ENCODE measurements at regions not wholly inside any gene's neighbourhood (a gene's known extent, or its start where the extent isn't known, plus 50 kb on each side); places are given as distances from the start of the nearest gene placed in this dataset.

DNA sequence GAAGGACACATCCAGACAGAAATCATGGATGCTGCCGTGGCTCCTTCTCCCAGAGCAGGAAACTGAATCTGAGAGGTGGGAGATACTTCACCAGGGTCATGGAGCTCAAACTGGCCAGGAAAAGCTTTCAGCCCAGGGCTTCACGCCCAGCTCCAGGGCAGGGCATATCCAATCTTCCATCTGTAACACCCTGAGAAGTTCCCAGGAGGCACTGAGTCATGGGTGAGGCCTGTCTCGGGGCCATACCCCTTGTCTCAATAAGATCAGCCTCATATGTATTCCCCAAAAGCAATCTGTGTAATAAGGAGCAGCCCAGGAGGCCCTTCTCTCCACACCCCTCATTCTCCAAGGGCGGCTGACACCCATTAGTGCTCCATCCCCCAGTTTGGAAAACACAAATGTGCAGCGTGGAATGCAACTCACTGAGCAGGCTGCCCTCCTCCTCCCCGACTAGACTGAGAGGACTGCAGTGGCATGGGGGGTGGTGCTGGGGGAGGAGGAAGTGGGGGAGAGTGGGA lies 439.3 kb upstream of the SULF2 start:
- Histone ChIP-seq H3K4me3 (ENCODE audit: low read length) (no peak overlapping the region), H3F3A (ENCODE audit: control insufficient read depth, insufficient read depth) (no peaks in the 10 kb centered on the region), H3K9me2 (replicated peaks; ENCODE audit: control insufficient read depth, low read length) (no peaks in the 10 kb centered on the region), H3K4me1 (ENCODE audit: control insufficient read depth, low read length) (no peaks in the 10 kb centered on the region), H3K79me2 (ENCODE audit: control insufficient read depth, low read length) (no peaks in the 10 kb centered on the region), H3K4me2 (ENCODE audit: low read length) (no peak overlapping the region), H3K27me3 (ENCODE audit: control insufficient read depth, low read length) (no peaks in the 10 kb centered on the region), H3K9me3 (ENCODE audit: control insufficient read depth, insufficient read depth, low read length) (no peaks in the 10 kb centered on the region), H3K36me3 (ENCODE audit: control insufficient read depth, low read length) (no peaks in the 10 kb centered on the region), H3K27ac (ENCODE audit: low read depth, low read length) (no peak overlapping the region), H4K20me1 (ENCODE audit: control insufficient read depth, insufficient read depth, low read depth, low read length) (no peaks in the 10 kb centered on the region)
- no peak for TF ChIP-seq CTCF (IDR thresholded peaks at IDR 0.05; ENCODE audit: low read depth, low read length, poor library complexity, severe bottlenecking)
- no peak for TF ChIP-seq EZH2phosphoT487 (IDR thresholded peaks at IDR 0.05; ENCODE audit: borderline replicate concordance, low read length)

GRCh38 chr20:48223715-48224114 lies 438.4 kb upstream of the SULF2 start:
- Histone ChIP-seq H3K79me2 (ENCODE audit: control insufficient read depth, low read length) (no peaks in the 10 kb centered on the region), H4K20me1 (ENCODE audit: control insufficient read depth, insufficient read depth, low read depth, low read length) (no peaks in the 10 kb centered on the region), H3K4me1 (ENCODE audit: control insufficient read depth, low read length) (no peaks in the 10 kb centered on the region), H3K9me3 (ENCODE audit: control insufficient read depth, insufficient read depth, low read length) (no peaks in the 10 kb centered on the region), H3K27me3 (ENCODE audit: control insufficient read depth, low read length) (no peaks in the 10 kb centered on the region), H3K9me2 (replicated peaks; ENCODE audit: control insufficient read depth, low read length) (no peaks in the 10 kb centered on the region), H3K4me2 (ENCODE audit: low read length) (no peak overlapping the region), H3K36me3 (ENCODE audit: control insufficient read depth, low read length) (no peaks in the 10 kb centered on the region), H3K27ac (ENCODE audit: low read depth, low read length) (no peak overlapping the region), H3K4me3 (ENCODE audit: low read length) (no peak overlapping the region), H3F3A (ENCODE audit: control insufficient read depth, insufficient read depth) (no peaks in the 10 kb centered on the region)
- TF ChIP-seq CTCF (IDR thresholded peaks at IDR 0.05; ENCODE audit: low read depth, low read length, poor library complexity, severe bottlenecking) (no peak), EZH2phosphoT487 (IDR thresholded peaks at IDR 0.05; ENCODE audit: borderline replicate concordance, low read length) (no peak)

GRCh38 chr20:48222595-48223180 lies 437.4 kb upstream of the SULF2 start:
- H3K27me3 ChIP-seq (ENCODE audit: control insufficient read depth, low read length): no peaks in the 10 kb centered on the region
- no peaks in the 10 kb centered on the region for H3F3A ChIP-seq (ENCODE audit: control insufficient read depth, insufficient read depth)
- no peak overlapping the region for H3K4me2 ChIP-seq (ENCODE audit: low read length)
- no peaks in the 10 kb centered on the region for H3K36me3 ChIP-seq (ENCODE audit: control insufficient read depth, low read length)
- H3K4me1 ChIP-seq (ENCODE audit: control insufficient read depth, low read length): no peaks in the 10 kb centered on the region
- no peaks in the 10 kb centered on the region for H3K79me2 ChIP-seq (ENCODE audit: control insufficient read depth, low read length)
- H3K4me3 ChIP-seq (ENCODE audit: low read length): no peak overlapping the region
- no peaks in the 10 kb centered on the region for H4K20me1 ChIP-seq (ENCODE audit: control insufficient read depth, insufficient read depth, low read depth, low read length)
- TF ChIP-seq EZH2phosphoT487 (IDR thresholded peaks at IDR 0.05; ENCODE audit: borderline replicate concordance, low read length) (no peak), CTCF (IDR thresholded peaks at IDR 0.05; ENCODE audit: low read depth, low read length, poor library complexity, severe bottlenecking) (no peak)
- no peaks in the 10 kb centered on the region for H3K9me3 ChIP-seq (ENCODE audit: control insufficient read depth, insufficient read depth, low read length)
- no peak overlapping the region for H3K27ac ChIP-seq (ENCODE audit: low read depth, low read length)
- no peaks in the 10 kb centered on the region for H3K9me2 ChIP-seq (replicated peaks; ENCODE audit: control insufficient read depth, low read length)
